ENCODE measurements at regions not wholly inside any gene's neighbourhood (a gene's known extent, or its start where the extent isn't known, plus 50 kb on each side); places are given as distances from the start of the nearest gene placed in this dataset.

GRCh38 chr2:217149087-217149660, 289.3 kb upstream of the TNP1 start:
- DNase-seq = no peak

GRCh38 chr2:217147818-217148217, 288.0 kb upstream of the TNP1 start:
- no peak for DNase-seq

GRCh38 chr2:217146956-217147355, 287.1 kb upstream of the TNP1 start:
- DNase-seq = no peak

DNA sequence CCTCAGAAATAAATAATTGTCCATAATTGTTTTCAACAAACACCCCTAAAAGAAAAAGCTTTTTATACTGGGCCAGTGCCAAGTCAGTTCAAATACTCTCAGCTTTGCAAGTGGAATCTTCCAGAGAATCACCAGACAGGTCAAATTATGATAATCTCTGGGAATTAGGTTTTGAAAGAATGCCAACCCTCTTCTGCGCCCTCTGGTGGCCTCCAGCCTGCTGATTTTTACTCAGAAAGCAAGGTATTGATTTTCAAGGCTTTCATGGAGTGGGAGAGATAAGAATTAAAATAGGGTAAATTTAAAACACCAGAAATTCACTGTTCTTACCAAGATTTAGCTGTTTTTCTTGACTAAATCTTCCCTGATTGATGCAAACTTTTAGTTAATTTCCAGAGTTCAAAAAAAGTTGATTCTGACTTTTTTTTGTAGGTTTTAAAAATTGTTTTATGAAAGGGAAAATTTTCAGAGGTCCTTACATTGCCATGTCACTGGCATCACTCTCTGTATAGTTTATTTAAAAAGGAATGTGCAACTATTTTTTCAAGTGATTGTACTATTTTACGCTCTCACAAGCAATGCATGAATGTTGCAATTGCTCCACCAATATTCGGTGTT, 282.9 kb upstream of the TNP1 start:
- DNase-seq = peak; percentile 13

GRCh38 chr2:217138284-217138683, 278.4 kb upstream of the TNP1 start:
- DNase-seq = no peak

GRCh38 chr2:217127744-217128143, 267.9 kb upstream of the TNP1 start:
- DNase-seq = no peak

DNA sequence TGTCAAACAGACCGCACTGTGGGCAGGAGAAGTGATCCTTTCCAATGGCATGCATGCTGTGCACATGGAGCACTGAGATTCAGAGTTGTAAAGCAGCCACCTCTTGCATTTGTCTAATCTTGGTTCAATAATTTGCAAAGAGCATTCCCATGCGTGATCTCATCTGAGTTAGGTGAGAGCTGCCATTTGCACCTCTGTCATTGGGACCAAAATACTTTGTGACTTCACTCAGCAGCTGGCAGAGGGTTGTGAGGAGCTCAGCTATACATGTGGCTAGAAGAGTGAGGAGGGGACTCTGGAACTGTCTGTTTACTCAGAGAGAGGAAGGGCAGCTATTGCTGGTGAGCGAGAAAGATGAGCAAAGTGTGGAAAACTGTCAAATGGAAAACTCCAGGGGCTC, 265.1 kb upstream of the TNP1 start:
- no peak for DNase-seq

GRCh38 chr2:217124050-217124449, 264.2 kb upstream of the TNP1 start:
- no peak for DNase-seq

DNA sequence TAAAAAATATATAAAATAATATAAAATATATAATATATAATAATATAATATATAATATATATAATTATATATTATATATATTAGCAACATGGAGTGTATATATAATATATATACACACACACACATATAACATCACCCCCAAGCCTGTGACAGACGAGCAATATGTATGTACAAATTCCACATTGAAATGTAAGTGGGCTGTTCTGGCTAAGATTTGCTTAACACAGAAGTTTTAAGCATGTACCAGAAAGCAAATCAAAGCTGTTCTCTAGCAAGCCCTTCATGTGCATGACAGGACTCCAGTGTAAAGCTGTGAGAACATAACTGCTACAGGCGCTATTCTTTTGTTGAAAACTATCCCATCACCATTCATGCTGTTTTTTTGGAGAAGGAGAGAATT, 261.7 kb upstream of the TNP1 start:
- no peak for DNase-seq

DNA sequence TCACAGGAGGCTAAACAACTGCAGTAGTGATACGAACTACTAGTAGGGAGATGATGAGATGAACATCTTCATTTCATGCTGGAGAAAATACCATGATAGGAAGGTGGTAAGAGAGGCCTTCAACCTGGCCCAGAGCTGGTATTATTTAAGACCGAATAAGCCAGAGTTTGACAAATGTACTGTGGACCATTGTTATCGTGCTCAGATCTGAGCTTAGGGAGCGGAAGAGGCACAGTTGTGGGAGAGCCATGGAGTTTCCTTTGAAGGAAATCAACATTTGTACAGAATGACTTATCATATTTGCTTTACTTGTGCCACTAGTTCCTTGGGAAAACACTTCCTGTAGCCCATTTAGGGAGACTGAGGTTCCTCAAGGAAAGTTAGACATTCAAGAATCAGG, 260.6 kb upstream of the TNP1 start:
- no peak for DNase-seq

DNA sequence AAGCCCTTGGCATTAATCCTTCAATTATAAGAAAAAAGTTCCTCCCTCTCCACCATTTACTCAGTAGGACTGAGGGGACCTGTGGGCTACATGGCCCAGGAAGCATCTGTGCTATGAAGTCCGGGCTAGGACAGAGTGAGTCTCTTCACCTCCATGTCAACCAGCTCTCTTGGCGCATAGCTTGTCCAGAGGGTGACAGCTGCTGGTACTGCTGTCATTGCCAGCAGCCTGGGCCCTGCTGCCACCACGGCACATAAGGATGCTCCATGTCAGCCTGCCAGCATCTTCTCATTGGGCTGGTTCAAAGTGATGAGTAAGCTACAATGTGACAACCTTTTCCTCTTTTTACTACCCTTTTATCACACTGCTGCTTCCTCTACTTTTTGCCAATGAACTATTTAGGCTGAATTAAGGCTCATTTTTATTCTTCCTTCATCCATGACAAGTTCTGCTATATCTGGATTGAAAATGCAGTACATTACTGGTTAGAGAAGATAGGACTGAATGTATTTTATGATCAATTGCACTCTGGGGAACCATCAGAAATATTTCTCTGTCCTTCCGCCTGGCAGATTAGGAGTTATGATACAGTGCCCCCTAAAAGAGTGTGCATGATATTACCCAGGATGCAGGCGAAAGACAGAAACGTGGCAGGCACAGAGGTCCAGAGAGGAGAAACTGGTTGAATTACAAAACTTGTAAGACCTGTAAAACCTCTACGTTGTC, 258.9 kb upstream of the TNP1 start:
- DNase-seq = peak; percentile 23

- DNase-seq = no peak
Observed at GRCh38 chr2:217117523-217117922, 257.7 kb upstream of the TNP1 start.

DNA sequence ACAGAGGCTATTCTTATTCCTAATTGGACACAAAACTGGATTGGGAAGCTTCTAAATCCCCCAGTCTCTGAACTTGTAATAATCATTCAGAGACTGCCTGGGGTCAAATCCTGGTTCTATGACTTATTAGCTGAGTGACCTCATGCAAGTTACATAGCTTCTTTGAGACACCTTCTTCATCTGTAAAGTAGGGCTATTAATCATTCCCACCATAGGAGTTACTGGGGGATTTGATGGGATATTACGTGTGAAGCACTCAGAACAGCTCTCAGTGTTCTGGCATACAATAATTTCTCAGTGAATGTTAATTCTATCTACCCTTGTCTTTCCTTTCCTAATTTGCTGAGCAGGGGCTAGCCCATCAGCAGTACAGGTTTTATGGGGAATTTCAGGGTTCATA, 256.7 kb upstream of the TNP1 start:
- DNase-seq = no peak

DNA sequence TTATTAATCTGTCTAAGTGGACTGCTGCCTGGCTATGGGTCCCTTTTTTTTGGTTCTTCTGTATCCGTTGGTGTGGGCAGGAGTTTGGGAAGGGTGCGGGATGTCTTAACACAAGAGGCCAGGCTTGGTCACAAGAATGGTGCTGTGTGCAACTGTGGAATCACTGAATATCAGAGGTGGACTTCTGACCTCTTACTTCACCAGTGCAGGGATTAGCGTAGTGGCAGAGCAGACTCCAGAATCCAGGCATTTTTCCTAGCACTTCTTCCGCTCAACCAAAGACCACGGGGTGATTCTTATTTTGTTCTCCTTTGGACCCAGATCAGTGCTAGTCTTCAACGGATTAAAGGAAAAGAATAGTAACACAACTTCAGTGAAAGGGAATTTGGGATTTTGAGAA, 254.3 kb upstream of the TNP1 start:
- DNase-seq = no peak

DNA sequence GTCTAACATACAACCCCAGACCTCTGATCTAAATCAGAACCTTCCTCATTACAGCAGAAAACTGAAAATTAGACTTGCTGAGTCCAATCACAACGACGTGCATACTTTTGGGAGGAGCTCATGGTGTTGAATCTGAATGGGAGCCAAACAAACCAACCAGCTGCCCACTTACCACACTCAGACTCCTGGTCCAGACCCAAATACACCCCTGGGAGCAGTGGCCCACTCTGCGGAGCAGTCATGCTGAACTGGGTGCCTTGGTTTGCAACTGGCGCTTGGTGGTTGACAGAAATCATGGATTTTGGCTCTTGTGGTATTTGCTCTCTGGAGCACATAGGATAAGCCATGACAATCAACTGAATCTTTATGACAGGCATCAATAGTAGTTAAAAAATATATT, 253.6 kb upstream of the TNP1 start:
- no peak for DNase-seq

- no peak for DNase-seq
Observed at GRCh38 chr2:217110550-217110949, 250.7 kb upstream of the TNP1 start.

DNA sequence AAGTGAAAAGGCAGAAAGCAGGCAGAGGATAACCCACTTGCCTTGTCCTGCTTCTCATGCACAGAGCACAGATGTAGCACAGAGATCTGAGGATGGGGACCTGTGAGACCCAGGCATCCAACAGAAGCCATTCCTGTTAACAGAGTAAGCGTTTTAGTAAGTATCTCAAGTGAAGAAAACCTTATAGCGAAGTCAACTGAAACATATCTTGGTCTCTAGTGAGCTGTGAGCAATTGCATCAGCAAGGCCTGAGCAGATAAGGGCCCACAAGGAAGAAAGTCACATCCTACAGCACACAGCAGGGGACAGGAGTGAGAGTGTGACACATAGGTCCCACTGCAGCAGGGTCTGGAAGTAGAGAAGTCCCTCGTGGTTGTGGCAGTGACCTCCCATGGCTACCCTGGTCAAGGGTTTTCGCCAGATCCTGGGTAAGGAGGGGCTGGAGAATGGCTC, 248.7 kb upstream of the TNP1 start:
- no peak for DNase-seq

DNA sequence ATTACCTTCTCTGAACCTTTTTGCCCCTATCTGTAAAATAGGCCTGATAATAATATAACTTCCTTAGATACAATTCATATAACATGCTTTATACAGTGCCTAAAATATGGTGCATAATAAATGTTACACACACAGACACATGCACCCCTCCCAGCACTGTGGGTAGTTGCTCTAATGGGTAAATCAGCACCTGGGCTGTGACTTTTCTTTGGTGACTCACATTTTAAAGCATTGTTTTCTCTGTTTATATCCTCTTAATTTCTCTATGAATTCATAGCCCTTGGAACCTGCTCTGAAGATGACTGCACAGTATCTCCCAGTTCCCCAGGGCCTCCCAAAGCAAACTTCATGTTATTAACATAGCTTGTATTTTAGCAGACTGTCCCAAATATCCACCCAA, 248.2 kb upstream of the TNP1 start:
- no peak for DNase-seq

DNA sequence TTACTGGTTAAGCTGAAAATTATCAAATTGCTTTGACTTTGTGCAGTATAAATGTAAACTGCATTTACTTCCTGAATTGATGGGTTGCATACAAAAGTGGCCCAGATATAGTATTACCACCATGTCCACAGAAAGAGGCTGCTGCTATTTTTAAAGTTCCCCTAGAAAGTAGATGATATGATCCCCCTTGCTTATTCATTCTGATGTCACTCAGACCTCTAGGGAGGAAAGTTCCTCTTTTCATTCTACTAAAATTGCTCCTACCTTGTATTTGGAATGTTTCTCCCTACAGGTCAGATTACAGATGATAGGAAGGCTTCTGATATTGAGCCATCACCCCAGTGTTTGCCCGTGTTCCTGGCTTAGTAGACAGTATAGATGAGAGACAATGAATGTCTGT, 247.6 kb upstream of the TNP1 start:
- no peak for DNase-seq

DNA sequence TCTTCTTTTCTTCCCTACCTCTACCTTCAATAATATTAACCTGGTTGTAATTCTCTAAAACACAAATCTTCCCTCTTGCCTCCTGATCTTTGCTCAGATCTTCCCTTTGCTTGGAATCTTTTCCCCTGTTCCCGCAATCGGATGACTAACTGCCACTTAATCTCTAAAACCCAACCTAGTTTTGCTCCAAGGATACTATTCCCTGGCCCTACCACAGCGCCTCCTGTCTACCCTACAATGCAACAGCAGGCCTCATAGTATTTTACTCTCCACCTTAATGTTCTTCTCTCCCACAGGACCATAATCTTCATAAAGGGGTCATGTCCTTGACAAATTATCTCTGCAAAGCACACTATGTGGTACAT, 246.8 kb upstream of the TNP1 start:
- DNase-seq = no peak

DNA sequence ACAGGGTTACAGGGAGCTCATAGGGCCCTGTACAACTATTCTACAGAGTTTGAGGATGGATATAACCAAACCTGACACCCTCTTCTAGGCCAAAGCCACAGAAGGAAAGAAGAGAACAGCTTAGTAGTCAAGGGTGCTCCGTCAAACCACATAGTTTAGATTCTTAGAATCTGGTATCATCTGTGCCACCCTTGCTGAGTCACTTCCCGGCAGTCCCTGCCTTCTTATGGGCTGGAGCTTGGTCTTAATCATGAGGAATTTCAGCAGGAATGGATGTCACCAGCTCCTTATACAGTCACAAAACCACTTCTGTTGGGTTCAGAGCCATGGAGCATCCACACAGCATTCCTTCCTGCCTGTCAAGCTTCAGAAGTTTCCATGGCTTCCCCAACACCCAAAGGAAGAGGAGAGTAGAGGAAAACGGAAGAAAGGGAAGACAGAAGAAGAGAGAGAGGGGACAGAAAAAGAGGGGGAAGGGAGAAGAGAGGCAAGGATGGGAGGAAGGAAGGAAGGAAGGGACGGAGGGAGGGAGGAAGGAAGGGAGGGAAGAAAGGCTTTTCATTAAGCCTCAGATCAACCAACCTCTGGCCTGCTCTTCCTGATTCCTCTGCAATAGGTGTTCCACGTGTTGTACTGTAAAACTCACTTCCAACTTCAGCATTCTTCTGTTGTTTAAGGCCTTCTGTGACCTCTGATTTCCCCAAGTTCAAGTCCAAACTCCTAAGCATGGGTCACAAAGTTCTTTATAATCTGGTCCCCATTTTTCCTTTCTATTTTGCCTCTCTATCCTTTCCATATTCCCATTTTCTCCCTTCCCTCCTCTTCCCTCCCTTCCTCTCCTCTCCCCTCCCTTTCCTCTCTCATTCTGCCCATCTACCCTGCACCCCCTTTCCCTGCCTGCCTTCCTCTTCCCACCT, 246.1 kb upstream of the TNP1 start:
- no peak for DNase-seq

- no peak for DNase-seq
Observed at GRCh38 chr2:217103752-217104545, 244.1 kb upstream of the TNP1 start.

DNA sequence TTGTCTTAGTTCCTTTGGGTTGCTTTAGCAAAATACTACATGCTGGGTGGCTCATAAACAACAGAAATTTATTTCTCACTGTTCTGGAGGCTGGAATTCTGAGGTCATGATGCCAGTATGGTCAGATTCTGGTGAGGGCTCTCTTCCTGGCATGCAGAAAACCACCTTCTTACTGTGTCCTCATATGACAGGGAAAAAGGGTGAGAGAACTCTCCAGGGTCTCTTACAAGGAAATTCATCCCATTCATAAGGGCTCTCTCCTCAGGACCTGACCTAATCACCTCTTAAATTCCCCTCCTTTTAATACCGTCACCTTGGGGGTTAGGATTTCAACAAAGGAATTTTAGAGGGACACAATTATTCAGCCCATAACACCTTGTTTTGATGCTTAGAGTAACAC, 243.1 kb upstream of the TNP1 start:
- no peak for DNase-seq
